ENCODE measurements at regions not wholly inside any gene's neighbourhood (a gene's known extent, or its start where the extent isn't known, plus 50 kb on each side); places are given as distances from the start of the nearest gene placed in this dataset.

- H3K14ac ChIP-seq (ENCODE audit: insufficient read depth, low read length): no peak overlapping the region
- no peak overlapping the region for H4K5ac ChIP-seq (ENCODE audit: insufficient read length, low read depth, low read length)
- Mint-ChIP-seq H3K9me3 (no peaks in the 10 kb centered on the region; a peak in 1 of 5 replicates), H3K27ac (no peak overlapping the region), H3K4me3 (no peak overlapping the region), H3K4me1 (peaks cover 5 to 6% of the 10 kb centered on the region in 2 experiments; a peak in 2 of 4 replicates), H3K36me3 (ENCODE audit: insufficient read depth in 1 of 3, low read depth in 3 of 3) (no peaks in the 10 kb centered on the region), H3K27me3 (ENCODE audit: low read depth) (peaks cover 5% of the 10 kb centered on the region; the same call in 1 of the 2 replicates)
- no peak overlapping the region for H4K8ac ChIP-seq (replicated peaks; ENCODE audit: insufficient read length, low read depth, low read length)
- no peak overlapping the region for H3K4ac ChIP-seq (ENCODE audit: low read depth, low read length)
- no peak overlapping the region for H3K56ac ChIP-seq (ENCODE audit: insufficient read length, low read depth, low read length)
- H3K9ac ChIP-seq (ENCODE audit: extremely low read depth, insufficient read length, low read length): no peak overlapping the region
- H2AK5ac ChIP-seq (ENCODE audit: insufficient read length, low read length): no peak overlapping the region
- H3K18ac ChIP-seq (ENCODE audit: insufficient read length, low read depth, low read length): no peak overlapping the region
- H3K27ac ChIP-seq (ENCODE audit: insufficient read length, low read depth, low read length): no peak overlapping the region
- TF ChIP-seq, protein P1, sequence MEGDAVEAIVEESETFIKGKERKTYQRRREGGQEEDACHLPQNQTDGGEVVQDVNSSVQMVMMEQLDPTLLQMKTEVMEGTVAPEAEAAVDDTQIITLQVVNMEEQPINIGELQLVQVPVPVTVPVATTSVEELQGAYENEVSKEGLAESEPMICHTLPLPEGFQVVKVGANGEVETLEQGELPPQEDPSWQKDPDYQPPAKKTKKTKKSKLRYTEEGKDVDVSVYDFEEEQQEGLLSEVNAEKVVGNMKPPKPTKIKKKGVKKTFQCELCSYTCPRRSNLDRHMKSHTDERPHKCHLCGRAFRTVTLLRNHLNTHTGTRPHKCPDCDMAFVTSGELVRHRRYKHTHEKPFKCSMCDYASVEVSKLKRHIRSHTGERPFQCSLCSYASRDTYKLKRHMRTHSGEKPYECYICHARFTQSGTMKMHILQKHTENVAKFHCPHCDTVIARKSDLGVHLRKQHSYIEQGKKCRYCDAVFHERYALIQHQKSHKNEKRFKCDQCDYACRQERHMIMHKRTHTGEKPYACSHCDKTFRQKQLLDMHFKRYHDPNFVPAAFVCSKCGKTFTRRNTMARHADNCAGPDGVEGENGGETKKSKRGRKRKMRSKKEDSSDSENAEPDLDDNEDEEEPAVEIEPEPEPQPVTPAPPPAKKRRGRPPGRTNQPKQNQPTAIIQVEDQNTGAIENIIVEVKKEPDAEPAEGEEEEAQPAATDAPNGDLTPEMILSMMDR (conservative IDR thresholded peaks at IDR 0.05): no peak
- no peaks in the 10 kb centered on the region for H3K79me2 ChIP-seq (ENCODE audit: insufficient read depth, low read length)
- no peaks in the 10 kb centered on the region for H3K4me1 ChIP-seq (ENCODE audit: insufficient read depth, low read length)
- no peaks in the 10 kb centered on the region for H4K20me1 ChIP-seq (ENCODE audit: control insufficient read depth, insufficient read depth, insufficient read length)
- H2BK5ac ChIP-seq (ENCODE audit: insufficient read length, low read length): no peak overlapping the region
- no peak overlapping the region for H2BK12ac ChIP-seq (ENCODE audit: insufficient read length, low read depth, low read length)
- H3K4me2 ChIP-seq (ENCODE audit: insufficient read depth, insufficient read length, low read length): no peak overlapping the region
- no peak overlapping the region for H2BK120ac ChIP-seq (ENCODE audit: low read depth, low read length, poor library complexity, severe bottlenecking)
- no peak overlapping the region for H2BK20ac ChIP-seq (ENCODE audit: low read depth, low read length, poor library complexity, severe bottlenecking)
- no peaks in the 10 kb centered on the region for H3K23me2 ChIP-seq (ENCODE audit: insufficient read length, low read depth, low read length, poor library complexity, severe bottlenecking)
- DNase-seq: no peak
- no peak overlapping the region for H2BK15ac ChIP-seq (ENCODE audit: low read depth, low read length)
- no peak overlapping the region for H2AFZ ChIP-seq (ENCODE audit: low read length)
- no peak overlapping the region for H3K23ac ChIP-seq (ENCODE audit: insufficient read length, low read depth, low read length)
- H3T11ph ChIP-seq (ENCODE audit: low read length): no peak overlapping the region
- H4K91ac ChIP-seq (ENCODE audit: insufficient read length, low read depth, low read length): no peak overlapping the region
- H3K9me3 ChIP-seq (ENCODE audit: control insufficient read depth, low read depth, low read length): no peaks in the 10 kb centered on the region
- no peaks in the 10 kb centered on the region for H3K27me3 ChIP-seq (ENCODE audit: insufficient read depth, low read length)
- no peaks in the 10 kb centered on the region for H3K79me1 ChIP-seq (ENCODE audit: insufficient read depth, low read depth, low read length, poor library complexity, severe bottlenecking)
Measured at GRCh38 chr2:56531668-56532420, 348.1 kb downstream of the CCDC85A start.

All from H9 (cell line).